Heart left ventricle (tissue), 16 donors: ENCODE measurements at regions not wholly inside any gene's neighbourhood (a gene's known extent, or its start where the extent isn't known, plus 50 kb on each side); places are given as distances from the start of the nearest gene placed in this dataset.

ENCODE experiments used
- ATAC-seq, 4 donors: fragments of 200-7000 bp; cut with Tn5 transposase; one replicate each; pipeline ENCODE4 v1.9.1; 2020 to 2022; ENCODE audit warnings: moderate library complexity in 4 of 4, mild to moderate bottlenecking in 3 of 4, moderate number of reproducible peaks in 1 of 4
- DNase-seq, 5 donors: peaks; one replicate each; pipeline ENCODE4 v3.0.0-alpha.2; 2020
- H3K27ac ChIP-seq, 12 donors: fragments of 200-600 bp; sonication (generic) in 4 of 12; one replicate each; pipeline versions ENCODE4 v1.5.0 to v1.8.0; 2016 to 2022; ENCODE audit warnings: mild to moderate bottlenecking in 2 of 12
- H3K27me3 ChIP-seq, 9 donors: fragments of 200-600 bp; sonication (generic) in 2 of 9; one replicate each; pipeline versions ENCODE4 v1.5.1 to v1.8.0; 2016 to 2022; ENCODE audit warnings: mild to moderate bottlenecking in 3 of 9
- H3K36me3 ChIP-seq, 9 donors: fragments of 200-600 bp; sonication (generic) in 2 of 9; one replicate each; pipeline versions ENCODE4 v1.5.0 to v1.8.0; 2018 to 2022; ENCODE audit warnings: mild to moderate bottlenecking in 2 of 9
- H3K4me1 ChIP-seq, 12 donors: fragments of 200-600 bp; sonication (generic) in 4 of 12; one replicate each; pipeline versions ENCODE4 v1.5.0 to v1.8.0; 2016 to 2022; ENCODE audit warnings: mild to moderate bottlenecking in 3 of 12
- H3K4me3 ChIP-seq, 12 donors: fragments of 200-600 bp; sonication (generic) in 4 of 12; one replicate each; pipeline versions ENCODE4 v1.5.0 to v1.8.0; 2017 to 2022; ENCODE audit warnings: mild to moderate bottlenecking in 9 of 12, moderate library complexity in 4 of 12
- H3K9me3 ChIP-seq, 12 donors: fragments of 200-600 bp; sonication (generic) in 4 of 12; one replicate each; pipeline versions ENCODE4 v1.5.0 to v1.8.0; 2016 to 2022; ENCODE audit warnings: mild to moderate bottlenecking in 1 of 12
- CTCF ChIP-seq, 12 donors: fragments of 200-600 bp; sonication (generic) in 4 of 12; IDR thresholded peaks; one replicate each; pipeline versions ENCODE4 v1.5.0 to v1.8.0; 2018 to 2022; ENCODE audit warnings: antibody characterized with exemption in 12 of 12, mild to moderate bottlenecking in 5 of 12
- POLR2A ChIP-seq, 2 donors: fragments of 450-650 bp; IDR thresholded peaks; one replicate each; pipeline ENCODE4 v1.6.1; 2017; ENCODE audit warnings: antibody characterized with exemption in 2 of 2, mild to moderate bottlenecking in 2 of 2, moderate library complexity in 2 of 2
- WGBS, 4 donors: extraction: QIAGEN DNeasy Blood & Tissue Kit in 2 of 4; methylation state at CpG; one replicate each; pipeline versions ENCODE4 v1.1.5 to v1.1.7; 2013 to 2018; 5-methylcytosine and 5-hydroxymethylcytosine counted together
- intact Hi-C, 10 donors: fragments of 100-400 bp; cut with DNase I; formaldehyde crosslinking; loops; one replicate each; pipeline versions ENCODE4 v1.11.1 to v1.14.2; 2022
- donor health status: ischemic (EF 13 %, LVEDD 7.1; RV severe dilation, severe dysfunction).
- donor health status: healthy with polysubstance abuse.
- donor health status: DM: no; HTN: yes; CAD: no.
- donor health status: DM: no; HTN: no; CAD: no.
- donor health status: ischemic (EF 25% LVEDD 6.9; RV normal size, moderate dysfunction).
- donor health status: ischemic (EF 25% LVEDD 5.7; RV mildly dilated, moderate dysfunction).
- donor health status: healthy.
- donor health status: DM: yes; HTN: yes; CAD: no.
- donor health status: ischemic (EF 35%, LVEDD 5.7; RV mildly dilated, moderate dysfunction).
- donor health status: nonischemic (EF 11% LVEDD 7.7; RV severe dilation, severe dysfunction).
- donor health status: DM: yes; HTN: yes; CAD: no.
- donor health status: PGD.
- donor health status: ischemic (EF 29% LVEDD 5.4; RV normal size, mild dysfunction).
- donor health status: nonischemic (EF 23%, LVEDD 6.1; RV moderate dilation, normal function).

- Histone ChIP-seq H3K27ac (no peak overlapping the region), H3K36me3 (no peaks in the 10 kb centered on the region), H3K4me3 (no peak overlapping the region), H3K27me3 (no peaks in the 10 kb centered on the region), H3K9me3 (peaks cover 0 to 54% (median 0%) of the 10 kb centered on the region in 12 donors), H3K4me1 (no peaks in the 10 kb centered on the region)
- TF ChIP-seq CTCF (IDR thresholded peaks at IDR 0.05) (no peak), POLR2A (IDR thresholded peaks at IDR 0.05) (no peak)
- ATAC-seq = no peak
- intact Hi-C loops = no loop called here
- WGBS, 4 donors = 77 to 88% (median 81%) methylated on average over 6 of the region's 6 CpGs
- no peak for DNase-seq
Measured at GRCh38 chr3:95645291-95645690, 1169.1 kb upstream of the EPHA6 start.

GRCh38 chr3:95654570-95655362 is 1159.6 kb upstream of the EPHA6 start:
- WGBS, 4 donors = 76 to 80% (median 77%) methylated on average over 13 of the region's 13 CpGs
- DNase-seq (no peak), ATAC-seq (no peak)
- no peak overlapping the region for H3K4me3 ChIP-seq
- H3K9me3 ChIP-seq = peaks cover 0 to 12% (median 0%) of the 10 kb centered on the region in 12 donors
- no peaks in the 10 kb centered on the region for H3K27me3 ChIP-seq
- TF ChIP-seq POLR2A (IDR thresholded peaks at IDR 0.05) (no peak), CTCF (IDR thresholded peaks at IDR 0.05) (no peak)
- H3K4me1 ChIP-seq = no peaks in the 10 kb centered on the region
- intact Hi-C loops = no loop called here
- H3K27ac ChIP-seq = no peak overlapping the region
- H3K36me3 ChIP-seq = no peaks in the 10 kb centered on the region

GRCh38 chr3:95655363-95655986 is 1158.9 kb upstream of the EPHA6 start:
- Histone ChIP-seq H3K27me3 (no peaks in the 10 kb centered on the region), H3K9me3 (peaks cover 0 to 12% (median 0%) of the 10 kb centered on the region in 12 donors), H3K4me3 (no peak overlapping the region), H3K36me3 (no peaks in the 10 kb centered on the region), H3K4me1 (no peaks in the 10 kb centered on the region), H3K27ac (no peak overlapping the region)
- ATAC-seq (no peak), DNase-seq (no peak)
- intact Hi-C loops = no loop called here
- TF ChIP-seq POLR2A (IDR thresholded peaks at IDR 0.05) (no peak), CTCF (IDR thresholded peaks at IDR 0.05) (no peak)
- 87 to 93% (median 90%) methylated on average over 12 of the region's 12 CpGs for WGBS, 4 donors

- no peaks in the 10 kb centered on the region for H3K27me3 ChIP-seq
- TF ChIP-seq POLR2A (IDR thresholded peaks at IDR 0.05) (no peak), CTCF (IDR thresholded peaks at IDR 0.05) (no peak)
- WGBS, 4 donors = 93 to 94% (median 94%) methylated on average over 3 of the region's 3 CpGs
- no peaks in the 10 kb centered on the region for H3K4me1 ChIP-seq
- no peak overlapping the region for H3K4me3 ChIP-seq
- intact Hi-C loops = no loop called here
- H3K27ac ChIP-seq = no peak overlapping the region
- DNase-seq (no peak), ATAC-seq (no peak)
- no peaks in the 10 kb centered on the region for H3K36me3 ChIP-seq
- no peaks in the 10 kb centered on the region for H3K9me3 ChIP-seq
Measured at GRCh38 chr3:95670765-95671164, 1143.6 kb upstream of the EPHA6 start.
